ENCODE measurements at regions not wholly inside any gene's neighbourhood (a gene's known extent, or its start where the extent isn't known, plus 50 kb on each side); places are given as distances from the start of the nearest gene placed in this dataset.

DNA sequence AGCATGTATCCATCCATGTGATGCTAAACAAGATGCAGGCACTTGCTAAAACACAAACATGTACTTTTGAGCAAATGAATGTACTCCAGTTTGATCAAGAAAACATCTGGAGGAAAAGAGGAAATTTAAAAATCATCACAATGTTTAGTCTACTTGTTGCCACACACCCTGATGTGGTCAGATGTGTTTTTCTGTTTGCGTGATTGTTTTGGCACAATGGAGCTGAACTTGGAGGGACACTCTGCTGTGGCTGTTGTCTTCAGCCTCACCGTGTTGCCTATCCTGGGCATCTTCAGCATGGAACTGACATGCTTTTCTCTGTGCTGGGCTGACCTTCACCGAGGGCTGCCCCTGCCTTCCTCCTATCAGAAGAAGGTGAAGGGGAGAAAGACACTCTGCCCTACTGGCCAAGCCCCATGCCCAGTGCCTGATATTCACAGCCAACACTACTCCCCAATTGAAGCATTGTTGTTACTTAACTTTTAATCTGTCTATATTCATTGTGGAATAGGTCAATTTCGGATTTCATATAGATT, 268.3 kb upstream of the IGFBP3 start:
- Histone ChIP-seq H3K79me2 (ENCODE audit: control insufficient read depth, insufficient read depth, low read length, poor library complexity) (no peaks in the 10 kb centered on the region), H3K23ac (ENCODE audit: low read length) (no peak overlapping the region)
- no CpG with 5 or more reads among the region's 4 CpGs for WGBS (ENCODE audit: extremely low coverage, insufficient coverage, insufficient read length)

GRCh38 chr7:46186131-46186530, 265.1 kb upstream of the IGFBP3 start:
- Histone ChIP-seq H3K14ac (ENCODE audit: low read length) (no peak overlapping the region), H2BK120ac (ENCODE audit: insufficient read depth, low read length, poor library complexity) (no peak overlapping the region), H3K9ac (ENCODE audit: low read length) (no peak overlapping the region), H4K8ac (ENCODE audit: low read depth, low read length) (no peak overlapping the region), H3K27me3 (ENCODE audit: insufficient read depth, low read length) (no peaks in the 10 kb centered on the region), H3K79me2 (ENCODE audit: control insufficient read depth, insufficient read depth, low read length, poor library complexity) (no peaks in the 10 kb centered on the region), H3K27ac (ENCODE audit: low read depth, low read length) (no peak overlapping the region), H2BK5ac (ENCODE audit: low read depth, low read length, poor library complexity) (no peak overlapping the region), H4K12ac (ENCODE audit: low read depth, low read length) (no peak overlapping the region), H2BK12ac (ENCODE audit: low read length) (no peak overlapping the region), H3K4me3 (ENCODE audit: low read depth, low read length) (no peak overlapping the region), H3K4me2 (ENCODE audit: low read length) (no peak overlapping the region), H3K4me1 (ENCODE audit: control insufficient read depth in 1 of 2, insufficient read depth in 2 of 2, low read length in 2 of 2) (no peaks in the 10 kb centered on the region), H2AK5ac (ENCODE audit: low read length) (no peak overlapping the region), H2AFZ (ENCODE audit: insufficient read depth, low read length, poor library complexity) (no peak overlapping the region), H3K18ac (ENCODE audit: low read length) (no peak overlapping the region), H3K79me1 (ENCODE audit: low read length) (no peaks in the 10 kb centered on the region), H3K4ac (ENCODE audit: low read depth, low read length) (no peak overlapping the region), H3K9me3 (ENCODE audit: insufficient read depth, low read depth, low read length) (peaks cover 3% of the 10 kb centered on the region), H4K91ac (ENCODE audit: low read depth, low read length) (no peak overlapping the region), H3K36me3 (ENCODE audit: control insufficient read depth in 1 of 2, insufficient read depth in 2 of 2, low read length in 2 of 2) (no peaks in the 10 kb centered on the region), H3K23ac (ENCODE audit: low read length) (no peak overlapping the region)
- DNase-seq: no peak
- WGBS (ENCODE audit: extremely low coverage, insufficient coverage, insufficient read length): no CpG with 5 or more reads among the region's 1 CpG

More for the DNA sequence above, 268.3 kb upstream of the IGFBP3 start:
- no peak overlapping the region for H3K18ac ChIP-seq (ENCODE audit: low read length)
- H4K8ac ChIP-seq (ENCODE audit: low read depth, low read length): no peak overlapping the region
- no peak overlapping the region for H4K12ac ChIP-seq (ENCODE audit: low read depth, low read length)
- H3K9me3 ChIP-seq (ENCODE audit: insufficient read depth, low read depth, low read length): no peaks in the 10 kb centered on the region
- no peak overlapping the region for H2AK5ac ChIP-seq (ENCODE audit: low read length)
- H3K14ac ChIP-seq (ENCODE audit: low read length): no peak overlapping the region
- no peaks in the 10 kb centered on the region for H3K27me3 ChIP-seq (ENCODE audit: insufficient read depth, low read length)
- no peak overlapping the region for H3K4ac ChIP-seq (ENCODE audit: low read depth, low read length)
- no peak overlapping the region for H2BK5ac ChIP-seq (ENCODE audit: low read depth, low read length, poor library complexity)
- H3K36me3 ChIP-seq (ENCODE audit: control insufficient read depth in 1 of 2, insufficient read depth in 2 of 2, low read length in 2 of 2): no peaks in the 10 kb centered on the region
- H3K4me2 ChIP-seq (ENCODE audit: low read length): no peak overlapping the region
- no peak for DNase-seq
- H3K4me1 ChIP-seq (ENCODE audit: control insufficient read depth in 1 of 2, insufficient read depth in 2 of 2, low read length in 2 of 2): no peaks in the 10 kb centered on the region
- H2BK12ac ChIP-seq (ENCODE audit: low read length): no peak overlapping the region
- H2AFZ ChIP-seq (ENCODE audit: insufficient read depth, low read length, poor library complexity): no peak overlapping the region
- H3K9ac ChIP-seq (ENCODE audit: low read length): no peak overlapping the region
- H3K4me3 ChIP-seq (ENCODE audit: low read depth, low read length): no peak overlapping the region
- H2BK120ac ChIP-seq (ENCODE audit: insufficient read depth, low read length, poor library complexity): no peak overlapping the region
- no peak overlapping the region for H3K27ac ChIP-seq (ENCODE audit: low read depth, low read length)
- H3K79me1 ChIP-seq (ENCODE audit: low read length): no peaks in the 10 kb centered on the region
- no peak overlapping the region for H4K91ac ChIP-seq (ENCODE audit: low read depth, low read length)

DNA sequence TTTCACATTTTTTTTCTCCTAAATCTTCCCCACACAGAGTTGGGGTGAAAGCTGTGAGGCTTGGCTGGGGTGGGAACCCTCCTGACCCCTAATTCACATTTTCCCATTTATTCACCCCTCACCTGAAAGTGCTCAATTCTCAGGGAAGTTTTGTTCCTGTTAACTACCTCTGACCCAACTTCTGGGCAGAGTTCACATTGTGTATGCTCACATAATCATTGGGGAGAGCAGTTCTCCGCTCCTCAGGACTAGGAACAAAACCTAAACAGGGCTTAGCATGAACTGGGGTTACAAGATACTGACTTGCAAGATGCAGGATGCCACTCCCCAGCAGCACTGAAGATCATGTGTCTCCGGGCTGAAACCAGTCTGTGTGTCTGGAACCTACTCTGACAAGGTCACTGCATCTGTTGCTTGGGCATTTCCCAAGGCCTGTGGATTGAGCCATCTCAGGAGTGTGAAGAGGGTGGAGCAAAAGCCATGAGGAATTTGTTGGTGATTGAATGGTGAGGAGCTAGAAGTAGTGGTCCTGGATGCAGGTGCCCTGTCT, 258.1 kb upstream of the IGFBP3 start:
- peaks cover 4 to 7% of the 10 kb centered on the region in 2 experiments for H3K4me1 ChIP-seq (ENCODE audit: control insufficient read depth in 1 of 2, insufficient read depth in 2 of 2, low read length in 2 of 2)
- no peaks in the 10 kb centered on the region for H3K27me3 ChIP-seq (ENCODE audit: insufficient read depth, low read length)
- no peak overlapping the region for H3K14ac ChIP-seq (ENCODE audit: low read length)
- H3K27ac ChIP-seq (ENCODE audit: low read depth, low read length): no peak overlapping the region
- no peak for DNase-seq
- H4K91ac ChIP-seq (ENCODE audit: low read depth, low read length): no peak overlapping the region
- no peaks in the 10 kb centered on the region for H3K36me3 ChIP-seq (ENCODE audit: control insufficient read depth in 1 of 2, insufficient read depth in 2 of 2, low read length in 2 of 2)
- peaks cover 2% of the 10 kb centered on the region for H3K79me1 ChIP-seq (ENCODE audit: low read length)
- no peak overlapping the region for H3K18ac ChIP-seq (ENCODE audit: low read length)
- no peaks in the 10 kb centered on the region for H3K79me2 ChIP-seq (ENCODE audit: control insufficient read depth, insufficient read depth, low read length, poor library complexity)
- H2BK120ac ChIP-seq (ENCODE audit: insufficient read depth, low read length, poor library complexity): no peak overlapping the region
- H2AK5ac ChIP-seq (ENCODE audit: low read length): no peak overlapping the region
- no peak overlapping the region for H4K12ac ChIP-seq (ENCODE audit: low read depth, low read length)
- no peak overlapping the region for H2AFZ ChIP-seq (ENCODE audit: insufficient read depth, low read length, poor library complexity)
- WGBS (ENCODE audit: extremely low coverage, insufficient coverage, insufficient read length): no CpG with 5 or more reads among the region's 2 CpGs
- H3K4me2 ChIP-seq (ENCODE audit: low read length): no peak overlapping the region
- H3K23ac ChIP-seq (ENCODE audit: low read length): no peak overlapping the region
- H3K4ac ChIP-seq (ENCODE audit: low read depth, low read length): peak overlapping the region; percentile 2
- H3K4me3 ChIP-seq (ENCODE audit: low read depth, low read length): no peak overlapping the region
- H3K9me3 ChIP-seq (ENCODE audit: insufficient read depth, low read depth, low read length): peaks cover 3% of the 10 kb centered on the region
- no peak overlapping the region for H2BK5ac ChIP-seq (ENCODE audit: low read depth, low read length, poor library complexity)
- H2BK12ac ChIP-seq (ENCODE audit: low read length): no peak overlapping the region
- H4K8ac ChIP-seq (ENCODE audit: low read depth, low read length): no peak overlapping the region
- H3K9ac ChIP-seq (ENCODE audit: low read length): no peak overlapping the region

- H3K4me2 ChIP-seq (ENCODE audit: low read length): no peak overlapping the region
- no peak overlapping the region for H3K4me3 ChIP-seq (ENCODE audit: low read depth, low read length)
- peaks cover 6 to 11% of the 10 kb centered on the region in 2 experiments for H3K4me1 ChIP-seq (ENCODE audit: control insufficient read depth in 1 of 2, insufficient read depth in 2 of 2, low read length in 2 of 2)
- H2BK12ac ChIP-seq (ENCODE audit: low read length): no peak overlapping the region
- peaks cover 3% of the 10 kb centered on the region for H3K9me3 ChIP-seq (ENCODE audit: insufficient read depth, low read depth, low read length)
- no peak overlapping the region for H2BK5ac ChIP-seq (ENCODE audit: low read depth, low read length, poor library complexity)
- no peak overlapping the region for H2BK120ac ChIP-seq (ENCODE audit: insufficient read depth, low read length, poor library complexity)
- no peak overlapping the region for H4K8ac ChIP-seq (ENCODE audit: low read depth, low read length)
- H3K9ac ChIP-seq (ENCODE audit: low read length): no peak overlapping the region
- no peaks in the 10 kb centered on the region for H3K36me3 ChIP-seq (ENCODE audit: control insufficient read depth in 1 of 2, insufficient read depth in 2 of 2, low read length in 2 of 2)
- H2AK5ac ChIP-seq (ENCODE audit: low read length): no peak overlapping the region
- DNase-seq: no peak
- no peak overlapping the region for H3K14ac ChIP-seq (ENCODE audit: low read length)
- H3K18ac ChIP-seq (ENCODE audit: low read length): no peak overlapping the region
- no peak overlapping the region for H3K27ac ChIP-seq (ENCODE audit: low read depth, low read length)
- H4K91ac ChIP-seq (ENCODE audit: low read depth, low read length): no peak overlapping the region
- H3K27me3 ChIP-seq (ENCODE audit: insufficient read depth, low read length): no peaks in the 10 kb centered on the region
- H4K12ac ChIP-seq (ENCODE audit: low read depth, low read length): no peak overlapping the region
- no peak overlapping the region for H3K23ac ChIP-seq (ENCODE audit: low read length)
- H3K79me2 ChIP-seq (ENCODE audit: control insufficient read depth, insufficient read depth, low read length, poor library complexity): no peaks in the 10 kb centered on the region
- H2AFZ ChIP-seq (ENCODE audit: insufficient read depth, low read length, poor library complexity): no peak overlapping the region
- peaks cover 3% of the 10 kb centered on the region for H3K79me1 ChIP-seq (ENCODE audit: low read length)
- no peak overlapping the region for H3K4ac ChIP-seq (ENCODE audit: low read depth, low read length)
These were observed 257.6 kb upstream of the IGFBP3 start for GRCh38 chr7:46178661-46179060.
